ENCODE measurements at regions not wholly inside any gene's neighbourhood (a gene's known extent, or its start where the extent isn't known, plus 50 kb on each side); places are given as distances from the start of the nearest gene placed in this dataset.

GRCh38 chr3:40717471-40717870, 192.7 kb downstream of the ZNF621 start:
- no peak overlapping the region for H4K8ac ChIP-seq (replicated peaks; ENCODE audit: insufficient read length, low read depth, low read length)

More at GRCh38 chr3:40717471-40717870, 192.7 kb downstream of the ZNF621 start:
- TF ChIP-seq CTCF (conservative IDR thresholded peaks at IDR 0.05) = no peak
- Histone ChIP-seq H2BK5ac (ENCODE audit: insufficient read length, low read length) (no peak overlapping the region), H4K20me1 (ENCODE audit: control insufficient read depth, insufficient read depth, insufficient read length) (no peaks in the 10 kb centered on the region), H3T11ph (ENCODE audit: low read length) (no peak overlapping the region), H3K27ac (ENCODE audit: insufficient read length, low read depth, low read length) (no peak overlapping the region), H3K23ac (ENCODE audit: insufficient read length, low read depth, low read length) (no peak overlapping the region), H3K14ac (ENCODE audit: insufficient read depth, low read length) (no peak overlapping the region), H4K91ac (ENCODE audit: insufficient read length, low read depth, low read length) (no peak overlapping the region), H3K9ac (ENCODE audit: extremely low read depth, insufficient read length, low read length) (no peak overlapping the region), H3K23me2 (ENCODE audit: insufficient read length, low read depth, low read length, poor library complexity, severe bottlenecking) (no peaks in the 10 kb centered on the region), H3K18ac (ENCODE audit: insufficient read length, low read depth, low read length) (no peak overlapping the region), H3K4ac (ENCODE audit: low read depth, low read length) (no peak overlapping the region), H2AFZ (ENCODE audit: low read length) (no peak overlapping the region), H2BK120ac (ENCODE audit: low read depth, low read length, poor library complexity, severe bottlenecking) (no peak overlapping the region), H3K27me3 (ENCODE audit: insufficient read depth, low read length) (no peaks in the 10 kb centered on the region), H2BK15ac (ENCODE audit: low read depth, low read length) (no peak overlapping the region), H3K9me3 (ENCODE audit: control insufficient read depth, low read depth, low read length) (no peaks in the 10 kb centered on the region), H3K4me1 (ENCODE audit: insufficient read depth, low read length) (no peaks in the 10 kb centered on the region), H3K79me1 (ENCODE audit: insufficient read depth, low read depth, low read length, poor library complexity, severe bottlenecking) (no peaks in the 10 kb centered on the region), H2BK20ac (ENCODE audit: low read depth, low read length, poor library complexity, severe bottlenecking) (no peak overlapping the region), H3K56ac (ENCODE audit: insufficient read length, low read depth, low read length) (no peak overlapping the region), H3K79me2 (ENCODE audit: insufficient read depth, low read length) (no peaks in the 10 kb centered on the region), H2AK5ac (ENCODE audit: insufficient read length, low read length) (no peak overlapping the region), H3K4me2 (ENCODE audit: insufficient read depth, insufficient read length, low read length) (no peak overlapping the region), H2BK12ac (ENCODE audit: insufficient read length, low read depth, low read length) (no peak overlapping the region), H4K5ac (ENCODE audit: insufficient read length, low read depth, low read length) (no peak overlapping the region)
- no peaks in the 10 kb centered on the region for H3K36me3 Mint-ChIP-seq (ENCODE audit: insufficient read depth in 1 of 3, low read depth in 3 of 3)
- H3K27me3 Mint-ChIP-seq (ENCODE audit: low read depth) = peaks cover 7% of the 10 kb centered on the region
- H3K9me3 Mint-ChIP-seq = no peaks in the 10 kb centered on the region
- H3K4me3 Mint-ChIP-seq = no peak overlapping the region
- H3K27ac Mint-ChIP-seq = no peak overlapping the region
- no peak for DNase-seq
- no CpG with 5 or more reads among the region's 1 CpG for WGBS (ENCODE audit: extremely low coverage, insufficient read length, low lambda C conversion rate)
- peaks cover 2% of the 10 kb centered on the region in 2 experiments; a peak in 2 of 4 replicates for H3K4me1 Mint-ChIP-seq

All from H9 (cell line).